ENCODE measurements at regions not wholly inside any gene's neighbourhood (a gene's known extent, or its start where the extent isn't known, plus 50 kb on each side); places are given as distances from the start of the nearest gene placed in this dataset.

GRCh38 chr17:13761038-13761603 lies 159.4 kb upstream of the HS3ST3A1 start:
- TF ChIP-seq EZH2 (IDR thresholded peaks at IDR 0.05; ENCODE audit: insufficient read depth, low read length), result no peak
- TF ChIP-seq CTCF (IDR thresholded peaks at IDR 0.05; ENCODE audit: insufficient read depth, low read depth, low read length), result no peak
